Transverse colon (tissue), 3 donors: ENCODE measurements at regions not wholly inside any gene's neighbourhood (a gene's known extent, or its start where the extent isn't known, plus 50 kb on each side); places are given as distances from the start of the nearest gene placed in this dataset.

Experiments
- CTCF ChIP-seq, 5 experiments: fragments of 200-600 bp in 3 of 5; fragments of 450-650 bp in 2 of 5; sonication (generic) in 3 of 5; IDR thresholded peaks; 1 replicate in 2 of 5; 2 replicates in 3 of 5; pipeline ENCODE4 v1.5.1; 2016 to 2017; ENCODE audit warnings: antibody characterized with exemption in 5 of 5, inconsistent platforms in 3 of 5, mild to moderate bottlenecking in 2 of 5, moderate library complexity in 1 of 5
- EP300 ChIP-seq: sonication (generic); formaldehyde crosslinking; IDR thresholded peaks from one replicate; pipeline ENCODE4 v1.6.1; 2017; ENCODE audit warnings: antibody characterized with exemption, low read depth
- POLR2A ChIP-seq: fragments of 450-650 bp; IDR thresholded peaks from one replicate; pipeline ENCODE4 v1.6.1; 2016; ENCODE audit warnings: antibody characterized with exemption, mild to moderate bottlenecking, moderate library complexity

DNA sequence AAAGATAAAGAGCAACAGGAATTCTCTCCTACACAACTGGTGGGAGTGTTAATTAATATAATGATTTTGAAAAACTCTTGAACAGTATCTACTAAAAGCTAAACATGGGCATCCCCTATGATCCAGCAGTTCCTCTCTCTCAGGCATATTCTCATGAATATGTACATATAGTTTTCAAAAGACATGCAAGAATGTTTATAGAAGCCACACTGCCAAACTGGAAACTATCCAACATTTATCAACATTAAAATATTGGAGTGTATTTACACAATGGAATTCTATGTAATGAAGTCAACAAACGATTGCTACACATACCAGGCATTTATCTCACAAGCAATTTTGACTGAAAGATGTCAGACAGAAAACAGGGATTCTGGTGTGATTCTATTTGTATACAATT is 404.5 kb upstream of the ANKRD30A start:
- TF ChIP-seq CTCF (IDR thresholded peaks at IDR 0.05) (no peak), POLR2A (no peak), EP300 (no peak)
